Body of pancreas (tissue), 4 donors: ENCODE measurements at regions not wholly inside any gene's neighbourhood (a gene's known extent, or its start where the extent isn't known, plus 50 kb on each side); places are given as distances from the start of the nearest gene placed in this dataset.

ENCODE experiments used
- ATAC-seq: fragments of 150-250 bp; one replicate; pipeline ENCODE4 v1.9.1; 2016
- DNase-seq, 4 donors: peaks; one replicate each; pipeline ENCODE4 v3.0.0-alpha.2; 2019
- H3K27ac ChIP-seq, 4 donors: fragments of 200-600 bp; sonication (generic); 1 replicate in 3 of 4; 2 replicates in 1 of 4; pipeline versions ENCODE4 v1.5.1 to v1.6.1; 2016 to 2019; ENCODE audit warnings: mild to moderate bottlenecking in 1 of 4, mixed read lengths in 1 of 4, moderate library complexity in 1 of 4
- H3K27me3 ChIP-seq, 2 donors: fragments of 200-600 bp; sonication (generic); one replicate each; pipeline ENCODE4 v1.6.0; 2016; ENCODE audit warnings: mild to moderate bottlenecking in 1 of 2
- H3K36me3 ChIP-seq, 2 donors: fragments of 200-600 bp; sonication (generic); replicated peaks in 1 of 2; 2 replicates each; pipeline ENCODE4 v1.5.1; 2016; ENCODE audit warnings: low read depth in 2 of 2; ENCODE audit not compliant: insufficient read depth in 1 of 2
- H3K4me1 ChIP-seq: fragments of 200-600 bp; sonication (generic); one replicate; pipeline ENCODE4 v1.6.0; 2016
- H3K4me3 ChIP-seq, 2 donors: fragments of 200-600 bp; sonication (generic); 1 replicate in 1 of 2; 2 replicates in 1 of 2; pipeline ENCODE4 v1.5.1; 2016 to 2019
- H3K9me3 ChIP-seq, 3 donors: fragments of 200-600 bp; sonication (generic); 1 replicate in 2 of 3; 2 replicates in 1 of 3; pipeline ENCODE4 v1.5.1; 2016
- POLR2A ChIP-seq, 3 donors: fragments of 450-650 bp; IDR thresholded peaks; one replicate each; pipeline ENCODE4 v1.6.1; 2016; ENCODE audit warnings: antibody characterized with exemption in 3 of 3, mild to moderate bottlenecking in 2 of 3
- WGBS, 2 donors: methylation state at CpG; one replicate each; pipeline ENCODE4 v1.1.5; 2017; 5-methylcytosine and 5-hydroxymethylcytosine counted together
- intact Hi-C: fragments of 100-400 bp; cut with DNase I; formaldehyde crosslinking; loops from one replicate; pipeline ENCODE4 v1.15.1; 2023
- TF ChIP-seq, protein P1 (sequence below), 7 experiments: fragments of 450-650 bp in 4 of 7; fragments of 200-600 bp in 3 of 7; sonication (generic) in 3 of 7; IDR thresholded peaks; one replicate each; pipeline ENCODE4 v1.5.1; 2016 to 2019; ENCODE audit warnings: antibody characterized with exemption in 7 of 7

- H3K27ac ChIP-seq: no peak overlapping the region
- H3K4me1 ChIP-seq: no peaks in the 10 kb centered on the region
- H3K9me3 ChIP-seq: no peaks in the 10 kb centered on the region
- whole genome bisulfite sequencing, 2 donors: 90 to 94% methylated on average over 1 of the region's 1 CpG
- ATAC-seq: no peak
- H3K4me3 ChIP-seq: no peak overlapping the region
- H3K36me3 ChIP-seq: no peaks in the 10 kb centered on the region
- TF ChIP-seq, protein P1, sequence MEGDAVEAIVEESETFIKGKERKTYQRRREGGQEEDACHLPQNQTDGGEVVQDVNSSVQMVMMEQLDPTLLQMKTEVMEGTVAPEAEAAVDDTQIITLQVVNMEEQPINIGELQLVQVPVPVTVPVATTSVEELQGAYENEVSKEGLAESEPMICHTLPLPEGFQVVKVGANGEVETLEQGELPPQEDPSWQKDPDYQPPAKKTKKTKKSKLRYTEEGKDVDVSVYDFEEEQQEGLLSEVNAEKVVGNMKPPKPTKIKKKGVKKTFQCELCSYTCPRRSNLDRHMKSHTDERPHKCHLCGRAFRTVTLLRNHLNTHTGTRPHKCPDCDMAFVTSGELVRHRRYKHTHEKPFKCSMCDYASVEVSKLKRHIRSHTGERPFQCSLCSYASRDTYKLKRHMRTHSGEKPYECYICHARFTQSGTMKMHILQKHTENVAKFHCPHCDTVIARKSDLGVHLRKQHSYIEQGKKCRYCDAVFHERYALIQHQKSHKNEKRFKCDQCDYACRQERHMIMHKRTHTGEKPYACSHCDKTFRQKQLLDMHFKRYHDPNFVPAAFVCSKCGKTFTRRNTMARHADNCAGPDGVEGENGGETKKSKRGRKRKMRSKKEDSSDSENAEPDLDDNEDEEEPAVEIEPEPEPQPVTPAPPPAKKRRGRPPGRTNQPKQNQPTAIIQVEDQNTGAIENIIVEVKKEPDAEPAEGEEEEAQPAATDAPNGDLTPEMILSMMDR (IDR thresholded peaks at IDR 0.05): no peak
- no peak for TF ChIP-seq POLR2A (IDR thresholded peaks at IDR 0.05)
- intact Hi-C loops: no loop called here
- no peaks in the 10 kb centered on the region for H3K27me3 ChIP-seq
- no peak for DNase-seq
Observed at GRCh38 chr4:128480945-128481344, 193.3 kb upstream of the PGRMC2 start.

DNA sequence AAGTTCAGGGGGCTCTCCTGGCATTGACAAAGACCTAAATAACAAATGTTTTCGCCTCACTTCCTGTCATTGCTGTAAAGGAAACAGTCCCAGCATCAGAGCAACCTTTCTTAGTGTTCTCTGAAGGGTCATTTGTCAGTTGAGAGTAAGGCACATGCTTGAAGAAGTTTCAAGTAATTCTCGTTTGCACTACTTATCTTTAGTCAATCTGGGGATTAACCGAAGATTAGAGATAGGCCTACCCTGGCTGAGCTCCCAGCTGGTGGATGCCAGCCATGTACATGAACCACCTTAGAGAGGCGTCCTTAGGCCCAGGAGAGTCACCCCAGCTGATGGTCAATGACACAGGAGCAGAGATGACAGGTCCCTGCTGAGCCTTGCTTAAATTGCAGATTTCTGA is 189.9 kb upstream of the PGRMC2 start:
- no peaks in the 10 kb centered on the region for H3K4me1 ChIP-seq
- WGBS, 2 donors: 62 to 64% methylated on average over 4 of the region's 4 CpGs

DNA sequence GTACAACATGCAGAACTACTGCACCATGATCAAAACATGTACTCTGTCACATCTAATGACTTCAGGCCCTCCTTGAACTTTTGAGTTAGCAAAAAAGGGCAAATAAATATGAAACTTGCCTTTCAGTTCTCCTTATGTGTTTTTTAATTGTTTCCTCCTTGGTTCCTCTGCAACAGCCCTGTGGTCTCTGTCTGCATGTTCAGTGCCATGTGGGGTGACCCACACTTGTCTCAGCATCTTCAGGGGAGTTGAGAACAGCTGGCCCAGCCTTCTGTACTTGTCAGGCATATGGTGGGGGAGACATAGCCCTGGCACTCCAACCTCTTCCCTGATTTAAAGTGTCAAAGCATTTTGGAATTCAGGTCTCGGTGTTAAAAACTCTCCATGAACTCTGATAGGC is 188.0 kb upstream of the PGRMC2 start:
- H3K27ac ChIP-seq: no peak overlapping the region
- H3K36me3 ChIP-seq: no peaks in the 10 kb centered on the region
- DNase-seq (no peak), ATAC-seq (no peak)
- intact Hi-C loops: no loop called here
- H3K4me3 ChIP-seq: no peak overlapping the region
- WGBS, 2 donors: 100% methylated on average over 1 of the region's 1 CpG
- no peaks in the 10 kb centered on the region for H3K27me3 ChIP-seq
- no peaks in the 10 kb centered on the region for H3K9me3 ChIP-seq
- no peaks in the 10 kb centered on the region for H3K4me1 ChIP-seq
- TF ChIP-seq POLR2A (IDR thresholded peaks at IDR 0.05): no peak
- TF ChIP-seq, protein P1 (IDR thresholded peaks at IDR 0.05): no peak

More for the DNA sequence above, 189.9 kb upstream of the PGRMC2 start:
- DNase-seq: no peak
- no peaks in the 10 kb centered on the region for H3K9me3 ChIP-seq
- no peak for ATAC-seq
- H3K36me3 ChIP-seq: no peaks in the 10 kb centered on the region
- TF ChIP-seq, protein P1 (IDR thresholded peaks at IDR 0.05): no peak
- no peak for TF ChIP-seq POLR2A (IDR thresholded peaks at IDR 0.05)
- H3K27me3 ChIP-seq: no peaks in the 10 kb centered on the region
- H3K27ac ChIP-seq: no peak overlapping the region
- H3K4me3 ChIP-seq: no peak overlapping the region
- intact Hi-C loops: no loop called here

- no peak overlapping the region for H3K4me3 ChIP-seq
- intact Hi-C loops: no loop called here
- H3K27me3 ChIP-seq: no peaks in the 10 kb centered on the region
- no peak for TF ChIP-seq POLR2A (IDR thresholded peaks at IDR 0.05)
- TF ChIP-seq, protein P1 (IDR thresholded peaks at IDR 0.05): no peak
- no peaks in the 10 kb centered on the region for H3K9me3 ChIP-seq
- no peaks in the 10 kb centered on the region for H3K36me3 ChIP-seq
- no peak for ATAC-seq
- no peak for DNase-seq
- H3K4me1 ChIP-seq: no peaks in the 10 kb centered on the region
- no peak overlapping the region for H3K27ac ChIP-seq
- 83 to 100% methylated on average over 2 of the region's 2 CpGs for WGBS, 2 donors
Observed at GRCh38 chr4:128471576-128471975, 184.0 kb upstream of the PGRMC2 start.

DNA sequence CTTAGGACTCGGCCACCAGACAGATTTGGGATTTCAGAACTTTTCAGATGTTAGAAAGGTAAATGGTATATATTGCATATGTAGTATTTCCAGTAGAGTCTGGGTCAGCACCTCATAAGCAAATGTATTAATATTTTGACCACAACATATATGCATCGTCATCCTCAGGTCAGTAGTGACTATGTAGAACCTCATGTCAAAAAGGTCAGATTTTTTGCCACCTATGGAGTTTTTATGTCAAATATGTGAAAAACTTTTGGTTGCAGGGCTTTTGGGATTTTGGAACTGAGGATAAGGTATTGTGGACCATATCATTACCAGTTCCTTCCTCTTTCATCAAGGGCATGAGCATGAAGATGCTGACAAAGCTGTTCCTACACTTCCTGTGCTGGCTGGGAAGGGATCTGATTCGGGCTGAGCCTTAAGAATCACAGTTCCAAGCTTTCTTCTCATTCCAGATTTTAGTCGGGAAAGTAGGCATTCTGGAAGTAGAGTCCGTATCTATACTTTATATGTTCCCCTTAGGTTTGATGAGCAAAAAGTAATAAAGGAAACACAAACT is 183.0 kb upstream of the PGRMC2 start:
- 85 to 91% methylated on average over 5 of the region's 5 CpGs for WGBS, 2 donors
- DNase-seq (no peak), ATAC-seq (no peak)
- Histone ChIP-seq H3K36me3 (no peaks in the 10 kb centered on the region), H3K4me3 (no peak overlapping the region), H3K27ac (no peak overlapping the region), H3K9me3 (no peaks in the 10 kb centered on the region), H3K27me3 (no peaks in the 10 kb centered on the region), H3K4me1 (no peaks in the 10 kb centered on the region)
- TF ChIP-seq POLR2A (IDR thresholded peaks at IDR 0.05): no peak
- TF ChIP-seq, protein P1 (IDR thresholded peaks at IDR 0.05): no peak
- intact Hi-C loops: no loop called here
